ENCODE measurements at regions not wholly inside any gene's neighbourhood (a gene's known extent, or its start where the extent isn't known, plus 50 kb on each side); places are given as distances from the start of the nearest gene placed in this dataset.

DNA sequence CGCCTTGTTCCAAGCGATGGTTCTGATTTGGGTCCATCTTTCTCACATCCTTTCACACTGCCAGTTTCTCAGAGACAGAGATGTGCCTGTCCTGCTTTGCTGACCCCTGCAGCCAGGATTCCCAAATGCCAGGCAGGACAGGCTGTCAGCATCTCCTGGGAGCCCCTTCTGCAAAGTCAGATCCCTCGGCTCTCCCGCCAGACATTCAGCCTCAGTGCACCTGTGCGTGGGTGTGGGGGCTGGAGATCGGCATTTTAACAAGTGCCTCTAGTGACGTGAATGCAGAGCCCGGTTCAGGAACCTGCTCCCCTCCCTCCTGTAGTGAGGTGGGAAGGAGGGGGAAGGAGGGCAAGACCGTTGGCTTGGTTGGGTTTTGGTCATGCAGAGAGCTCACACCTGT lies 108.9 kb upstream of the FGF3 start:
- DNase-seq (ENCODE audit: low spot score): no peak
- no peak overlapping the region for H3K4me3 Mint-ChIP-seq (ENCODE audit: low read depth)
- H3K9me3 Mint-ChIP-seq: no peaks in the 10 kb centered on the region
- peaks cover 37% of the 10 kb centered on the region for H3K27me3 Mint-ChIP-seq (ENCODE audit: low read depth)
- H3K27ac Mint-ChIP-seq: no peak overlapping the region
- intact Hi-C loops (cut with micrococcal nuclease): no loop called here
- peaks cover 4% of the 10 kb centered on the region for H3K4me1 Mint-ChIP-seq (ENCODE audit: low read depth)
- H3K36me3 Mint-ChIP-seq (ENCODE audit: low read depth): no peaks in the 10 kb centered on the region

GRCh38 chr11:69928975-69929374 lies 109.8 kb upstream of the FGF3 start:
- no peaks in the 10 kb centered on the region for H3K36me3 Mint-ChIP-seq (ENCODE audit: low read depth)
- no peak overlapping the region for H3K27ac Mint-ChIP-seq
- no peaks in the 10 kb centered on the region for H3K9me3 Mint-ChIP-seq
- H3K27me3 Mint-ChIP-seq (ENCODE audit: low read depth): peaks cover 37% of the 10 kb centered on the region
- no peak for DNase-seq (ENCODE audit: low spot score)
- no peak overlapping the region for H3K4me3 Mint-ChIP-seq (ENCODE audit: low read depth)
- H3K4me1 Mint-ChIP-seq (ENCODE audit: low read depth): peaks cover 4% of the 10 kb centered on the region
- intact Hi-C loops (cut with micrococcal nuclease): no loop called here

GRCh38 chr11:69930081-69931059 lies 111.2 kb upstream of the FGF3 start:
- no peak for DNase-seq (ENCODE audit: low spot score)
- Mint-ChIP-seq H3K27me3 (ENCODE audit: low read depth) (peaks cover 30% of the 10 kb centered on the region), H3K4me3 (ENCODE audit: low read depth) (no peak overlapping the region), H3K36me3 (ENCODE audit: low read depth) (no peaks in the 10 kb centered on the region), H3K9me3 (no peaks in the 10 kb centered on the region), H3K27ac (no peak overlapping the region), H3K4me1 (ENCODE audit: low read depth) (peaks cover 4% of the 10 kb centered on the region)
- intact Hi-C loops (cut with micrococcal nuclease): no loop called here

- H3K9me3 Mint-ChIP-seq: no peaks in the 10 kb centered on the region
- no peak overlapping the region for H3K4me3 Mint-ChIP-seq (ENCODE audit: low read depth)
- no peaks in the 10 kb centered on the region for H3K36me3 Mint-ChIP-seq (ENCODE audit: low read depth)
- no peak overlapping the region for H3K27ac Mint-ChIP-seq
- DNase-seq (ENCODE audit: low spot score): no peak
- peaks cover 23% of the 10 kb centered on the region for H3K27me3 Mint-ChIP-seq (ENCODE audit: low read depth)
- intact Hi-C loops (cut with micrococcal nuclease): no loop called here
- H3K4me1 Mint-ChIP-seq (ENCODE audit: low read depth): no peaks in the 10 kb centered on the region
Observed at GRCh38 chr11:69931060-69931910, 112.1 kb upstream of the FGF3 start.

DNA sequence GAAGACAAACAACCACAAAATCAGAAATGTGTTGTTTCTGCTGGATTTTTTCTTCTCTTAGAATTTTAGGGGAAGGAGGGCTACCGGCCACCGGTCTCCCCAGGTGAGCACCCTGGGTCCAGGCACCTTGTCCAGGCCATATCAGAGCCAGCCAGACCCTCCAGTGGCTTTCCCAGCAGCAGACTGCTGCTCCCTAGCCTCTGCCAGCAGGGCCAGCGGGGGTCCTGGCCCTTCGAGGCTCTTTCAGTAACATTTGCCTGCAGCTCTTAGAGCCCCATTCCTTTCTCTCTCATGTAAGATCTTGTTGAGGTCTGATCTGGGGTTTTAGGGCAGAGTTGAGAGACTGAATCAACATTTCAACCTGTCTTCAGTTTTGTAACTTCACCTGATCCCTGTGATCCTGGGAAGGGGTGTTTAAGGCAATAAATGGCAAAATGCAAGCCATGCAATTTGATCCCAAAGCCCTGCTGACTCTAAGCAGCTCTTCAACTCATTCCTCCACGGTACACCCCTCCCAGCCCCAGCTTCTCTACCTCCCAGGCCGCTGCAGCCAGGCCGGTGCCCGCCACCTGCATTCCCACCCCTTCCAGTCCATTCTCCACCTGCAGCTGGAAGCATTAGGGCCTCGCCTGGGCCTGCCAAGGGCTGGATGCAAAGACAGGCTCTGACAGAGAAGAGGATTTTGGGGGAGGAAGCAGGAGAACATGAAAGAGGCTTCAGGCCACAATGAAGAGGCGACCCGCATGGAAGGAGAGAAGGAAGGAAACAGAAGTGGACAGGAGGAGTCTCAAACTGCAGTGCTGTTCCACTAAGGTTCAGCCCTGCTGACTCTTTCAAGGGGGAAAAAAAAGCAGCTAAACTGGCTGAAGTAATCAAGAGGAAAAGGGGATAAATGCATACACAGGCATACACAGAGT lies 113.0 kb upstream of the FGF3 start:
- Mint-ChIP-seq H3K27me3 (ENCODE audit: low read depth) (peaks cover 18% of the 10 kb centered on the region), H3K4me3 (ENCODE audit: low read depth) (no peak overlapping the region), H3K27ac (no peak overlapping the region), H3K9me3 (no peaks in the 10 kb centered on the region), H3K4me1 (ENCODE audit: low read depth) (no peaks in the 10 kb centered on the region), H3K36me3 (ENCODE audit: low read depth) (no peaks in the 10 kb centered on the region)
- intact Hi-C loops (cut with micrococcal nuclease): no loop called here
- DNase-seq (ENCODE audit: low spot score): no peak

DNA sequence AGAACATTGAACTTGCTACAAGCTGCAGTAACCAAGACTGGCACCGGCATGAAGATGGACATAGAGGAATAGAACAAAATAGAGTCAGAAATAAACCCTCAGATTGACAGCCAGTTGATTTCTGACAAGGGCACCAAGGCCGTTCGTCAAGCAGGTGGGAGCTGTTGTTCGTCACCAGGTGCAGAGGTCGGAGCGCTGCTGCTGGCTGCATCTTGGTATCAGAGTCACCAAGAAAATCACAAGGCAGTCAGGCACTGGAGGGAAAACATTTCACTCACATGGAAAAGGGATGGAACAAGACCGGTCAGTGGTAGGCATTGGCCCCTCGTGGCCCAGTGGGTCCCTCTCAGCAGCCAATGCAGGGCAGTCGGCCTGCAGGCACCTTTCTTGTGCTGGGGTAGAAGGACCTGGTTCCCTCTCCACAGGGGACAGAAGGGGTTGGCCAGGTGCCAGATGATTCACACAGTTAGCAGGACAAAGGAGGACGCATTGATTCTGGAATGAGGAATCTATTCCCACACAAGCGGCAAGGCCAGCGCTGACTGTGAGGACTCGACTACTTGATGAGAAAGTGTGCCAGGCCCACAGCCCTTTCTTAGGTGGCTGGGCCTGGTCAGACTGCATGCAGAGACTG lies 115.8 kb upstream of the FGF3 start:
- H3K4me1 Mint-ChIP-seq (ENCODE audit: low read depth): no peaks in the 10 kb centered on the region
- no peaks in the 10 kb centered on the region for H3K36me3 Mint-ChIP-seq (ENCODE audit: low read depth)
- no peak for DNase-seq (ENCODE audit: low spot score)
- intact Hi-C loops (cut with micrococcal nuclease): no loop called here
- no peak overlapping the region for H3K27ac Mint-ChIP-seq
- no peaks in the 10 kb centered on the region for H3K9me3 Mint-ChIP-seq
- H3K4me3 Mint-ChIP-seq (ENCODE audit: low read depth): no peak overlapping the region
- peaks cover 13% of the 10 kb centered on the region for H3K27me3 Mint-ChIP-seq (ENCODE audit: low read depth)

DNA sequence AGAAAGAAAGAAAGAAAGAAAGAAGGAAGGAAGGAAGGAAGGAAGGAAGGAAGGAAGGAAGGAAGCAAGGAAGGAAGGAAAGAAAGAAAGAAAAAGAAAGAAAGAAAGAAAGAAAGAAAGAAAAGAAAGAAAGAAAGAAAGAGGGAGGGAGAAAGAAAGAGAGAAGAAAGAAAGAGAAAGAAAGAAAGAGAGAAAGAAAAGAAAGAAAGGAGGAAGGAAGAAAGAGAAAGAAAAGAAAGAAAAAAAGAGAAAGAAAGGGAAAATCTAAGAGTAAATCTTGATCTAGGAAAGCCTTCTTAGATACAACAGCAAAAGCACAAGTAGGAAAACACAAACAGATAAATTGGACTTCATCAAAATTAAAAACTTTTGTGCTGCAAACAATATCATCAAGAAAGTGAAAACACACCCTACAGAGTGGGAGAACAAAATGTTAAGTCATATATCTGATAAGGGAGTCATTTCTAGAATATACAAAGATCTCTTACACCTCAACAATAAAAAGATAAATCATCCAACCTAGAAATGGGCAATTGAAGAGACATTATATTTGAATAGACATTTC lies 116.8 kb upstream of the FGF3 start:
- peaks cover 13% of the 10 kb centered on the region for H3K27me3 Mint-ChIP-seq (ENCODE audit: low read depth)
- DNase-seq (ENCODE audit: low spot score): no peak
- H3K27ac Mint-ChIP-seq: no peak overlapping the region
- intact Hi-C loops (cut with micrococcal nuclease): no loop called here
- H3K4me3 Mint-ChIP-seq (ENCODE audit: low read depth): no peak overlapping the region
- no peaks in the 10 kb centered on the region for H3K36me3 Mint-ChIP-seq (ENCODE audit: low read depth)
- H3K4me1 Mint-ChIP-seq (ENCODE audit: low read depth): no peaks in the 10 kb centered on the region
- no peaks in the 10 kb centered on the region for H3K9me3 Mint-ChIP-seq

GRCh38 chr11:69936771-69937170 lies 117.6 kb upstream of the FGF3 start:
- intact Hi-C loops (cut with micrococcal nuclease): no loop called here
- Mint-ChIP-seq H3K27me3 (ENCODE audit: low read depth) (peaks cover 13% of the 10 kb centered on the region), H3K9me3 (no peaks in the 10 kb centered on the region), H3K27ac (no peak overlapping the region), H3K4me3 (ENCODE audit: low read depth) (no peak overlapping the region), H3K4me1 (ENCODE audit: low read depth) (no peaks in the 10 kb centered on the region), H3K36me3 (ENCODE audit: low read depth) (no peaks in the 10 kb centered on the region)
- no peak for DNase-seq (ENCODE audit: low spot score)

- H3K4me1 Mint-ChIP-seq (ENCODE audit: low read depth): no peaks in the 10 kb centered on the region
- intact Hi-C loops (cut with micrococcal nuclease): no loop called here
- no peak overlapping the region for H3K27ac Mint-ChIP-seq
- H3K27me3 Mint-ChIP-seq (ENCODE audit: low read depth): peaks cover 10% of the 10 kb centered on the region
- H3K4me3 Mint-ChIP-seq (ENCODE audit: low read depth): no peak overlapping the region
- H3K9me3 Mint-ChIP-seq: no peaks in the 10 kb centered on the region
- no peak for DNase-seq (ENCODE audit: low spot score)
- H3K36me3 Mint-ChIP-seq (ENCODE audit: low read depth): no peaks in the 10 kb centered on the region
Observed at GRCh38 chr11:69938206-69938605, 119.0 kb upstream of the FGF3 start.

DNA sequence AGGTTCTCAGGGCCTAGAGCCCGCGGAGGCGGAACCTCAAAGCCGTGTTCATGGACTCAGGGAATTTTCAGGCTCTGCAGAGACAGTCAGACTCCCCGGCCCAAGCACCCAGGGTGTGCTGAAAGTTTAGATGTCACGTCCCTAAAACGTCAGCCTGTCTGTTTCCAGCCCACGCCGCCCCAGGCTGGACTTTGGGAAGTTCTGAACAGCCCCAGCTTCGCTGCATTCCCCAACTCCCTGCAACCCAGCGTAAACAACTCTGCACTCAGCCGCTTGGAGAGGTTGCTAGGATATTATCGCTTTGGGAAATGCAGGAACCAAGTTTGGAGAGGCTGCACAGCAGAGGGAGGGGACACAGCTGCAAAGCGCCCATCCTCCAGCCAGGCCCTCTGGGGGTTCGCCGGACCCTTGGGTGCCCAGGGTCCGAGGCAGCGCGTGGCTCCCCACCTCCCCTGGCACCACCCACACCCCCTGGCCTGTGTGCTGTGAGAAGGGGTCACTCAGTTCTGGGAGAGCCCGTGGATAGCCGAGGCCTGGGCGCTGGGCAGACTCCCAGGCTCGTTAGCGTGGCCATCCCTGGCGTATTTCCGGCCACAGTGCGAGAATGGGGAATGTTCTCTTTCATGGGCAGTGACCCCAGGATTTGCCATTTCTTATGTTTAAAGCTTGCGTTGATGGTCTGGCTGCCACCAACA lies 120.5 kb upstream of the FGF3 start:
- H3K9me3 Mint-ChIP-seq: no peaks in the 10 kb centered on the region
- intact Hi-C loops (cut with micrococcal nuclease): no loop called here
- no peak for DNase-seq (ENCODE audit: low spot score)
- H3K27ac Mint-ChIP-seq: no peak overlapping the region
- H3K4me3 Mint-ChIP-seq (ENCODE audit: low read depth): no peak overlapping the region
- no peaks in the 10 kb centered on the region for H3K4me1 Mint-ChIP-seq (ENCODE audit: low read depth)
- H3K36me3 Mint-ChIP-seq (ENCODE audit: low read depth): no peaks in the 10 kb centered on the region
- H3K27me3 Mint-ChIP-seq (ENCODE audit: low read depth): peaks cover 2% of the 10 kb centered on the region

GRCh38 chr11:69940246-69940610 lies 121.0 kb upstream of the FGF3 start:
- intact Hi-C loops (cut with micrococcal nuclease): no loop called here
- H3K27me3 Mint-ChIP-seq (ENCODE audit: low read depth): no peaks in the 10 kb centered on the region
- H3K36me3 Mint-ChIP-seq (ENCODE audit: low read depth): no peaks in the 10 kb centered on the region

More at GRCh38 chr11:69940246-69940610, 121.0 kb upstream of the FGF3 start:
- Mint-ChIP-seq H3K4me1 (ENCODE audit: low read depth) (no peaks in the 10 kb centered on the region), H3K27ac (no peak overlapping the region), H3K9me3 (no peaks in the 10 kb centered on the region), H3K4me3 (ENCODE audit: low read depth) (no peak overlapping the region)
- no peak for DNase-seq (ENCODE audit: low spot score)
